Panc1 (cell line): ENCODE measurements at regions not wholly inside any gene's neighbourhood (a gene's known extent, or its start where the extent isn't known, plus 50 kb on each side); places are given as distances from the start of the nearest gene placed in this dataset.

ENCODE experiments used
- CTCF ChIP-seq: fragments of 450-650 bp; IDR thresholded peaks from 2 replicates; pipeline ENCODE4 v1.5.1; 2017; ENCODE audit warnings: mild to moderate bottlenecking
- REST ChIP-seq, 2 experiments: IDR thresholded peaks; 2 replicates each; pipeline ENCODE4 v1.6.1; 2011 to 2012; ENCODE audit warnings: low read depth in 2 of 2, control low read depth in 1 of 2, low read length in 1 of 2, mild to moderate bottlenecking in 1 of 2, moderate library complexity in 1 of 2; ENCODE audit not compliant: insufficient read depth in 1 of 2

GRCh38 chr10:3281941-3282673 is 109.5 kb upstream of the PITRM1 start:
- no peak for TF ChIP-seq CTCF
- no peak for TF ChIP-seq REST (IDR thresholded peaks at IDR 0.05; ENCODE audit: insufficient read depth in 1 of 2, low read depth in 2 of 2, low read length in 1 of 2)
